Esophagus squamous epithelium (tissue), 5 donors: ENCODE measurements at regions not wholly inside any gene's neighbourhood (a gene's known extent, or its start where the extent isn't known, plus 50 kb on each side); places are given as distances from the start of the nearest gene placed in this dataset.
A peak's percentile ranks its signal among the peaks of the same experiment; 100 is the strongest.

ENCODE experiments used
- DNase-seq: peaks from one replicate; lab custom pipeline; 2025; lab: John Stamatoyannopoulos, UW
- H3K27ac ChIP-seq, 4 donors: fragments of 200-600 bp; sonication (generic); one replicate each; pipeline ENCODE4 v1.5.1; 2016 to 2019; ENCODE audit warnings: mild to moderate bottlenecking in 1 of 4
- H3K27me3 ChIP-seq, 4 donors: fragments of 200-600 bp; sonication (generic); 1 replicate in 3 of 4; 2 replicates in 1 of 4; pipeline versions ENCODE4 v1.5.1 to v1.6.0; 2017 to 2021; ENCODE audit warnings: antibody characterized with exemption in 1 of 4
- H3K36me3 ChIP-seq, 3 donors: fragments of 200-600 bp; sonication (generic); one replicate each; pipeline ENCODE4 v1.5.1; 2016 to 2019
- H3K4me1 ChIP-seq, 3 donors: fragments of 200-600 bp; sonication (generic); one replicate each; pipeline ENCODE4 v1.5.1; 2017 to 2019
- H3K4me3 ChIP-seq, 4 donors: fragments of 200-600 bp; sonication (generic); 1 replicate in 3 of 4; 2 replicates in 1 of 4; pipeline ENCODE4 v1.5.1; 2016 to 2019; ENCODE audit warnings: mild to moderate bottlenecking in 2 of 4, moderate library complexity in 1 of 4
- H3K9me3 ChIP-seq, 3 donors: fragments of 200-600 bp; sonication (generic); one replicate each; pipeline ENCODE4 v1.5.1; 2016 to 2019
- POLR2A ChIP-seq, 4 donors: fragments of 450-650 bp; IDR thresholded peaks; one replicate each; pipeline ENCODE4 v1.6.1; 2017; ENCODE audit warnings: antibody characterized with exemption in 4 of 4, mild to moderate bottlenecking in 4 of 4, moderate library complexity in 3 of 4
- WGBS, 2 donors: methylation state at CpG; one replicate each; pipeline ENCODE4 v1.1.5; 2018; 5-methylcytosine and 5-hydroxymethylcytosine counted together
- intact Hi-C: fragments of 100-400 bp; cut with DNase I; formaldehyde crosslinking; loops from one replicate; pipeline ENCODE4 v1.15.0; 2022
- TF ChIP-seq, protein P1 (sequence below), 6 experiments: fragments of 450-650 bp in 4 of 6; fragments of 200-600 bp in 2 of 6; sonication (generic) in 2 of 6; IDR thresholded peaks; one replicate each; pipeline ENCODE4 v1.5.1; 2016 to 2019; ENCODE audit warnings: antibody characterized with exemption in 6 of 6, mild to moderate bottlenecking in 4 of 6, moderate library complexity in 4 of 6
- donor health status: DM: yes; HTN: yes; CAD: no.

DNA sequence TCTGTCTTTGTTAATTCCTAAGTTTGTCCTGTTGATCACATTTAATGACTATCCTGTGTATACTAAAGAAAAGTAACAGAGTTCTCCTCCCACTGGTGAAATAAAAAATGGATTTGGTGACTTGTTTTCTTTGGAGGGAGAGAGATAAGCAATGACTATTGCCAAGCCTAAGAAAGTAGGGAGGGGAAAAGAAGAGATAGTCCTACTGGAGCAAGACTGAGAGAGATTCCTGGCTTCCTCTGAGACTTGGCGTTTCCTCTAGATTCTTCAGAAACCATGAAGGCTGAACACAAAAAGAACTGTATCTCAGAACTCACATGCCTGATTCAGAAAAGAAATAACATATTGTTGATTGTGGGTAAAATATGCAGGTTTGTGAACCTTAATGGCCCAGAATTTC is 406.5 kb downstream of the FOXO1 start:
- TF ChIP-seq, protein P1, sequence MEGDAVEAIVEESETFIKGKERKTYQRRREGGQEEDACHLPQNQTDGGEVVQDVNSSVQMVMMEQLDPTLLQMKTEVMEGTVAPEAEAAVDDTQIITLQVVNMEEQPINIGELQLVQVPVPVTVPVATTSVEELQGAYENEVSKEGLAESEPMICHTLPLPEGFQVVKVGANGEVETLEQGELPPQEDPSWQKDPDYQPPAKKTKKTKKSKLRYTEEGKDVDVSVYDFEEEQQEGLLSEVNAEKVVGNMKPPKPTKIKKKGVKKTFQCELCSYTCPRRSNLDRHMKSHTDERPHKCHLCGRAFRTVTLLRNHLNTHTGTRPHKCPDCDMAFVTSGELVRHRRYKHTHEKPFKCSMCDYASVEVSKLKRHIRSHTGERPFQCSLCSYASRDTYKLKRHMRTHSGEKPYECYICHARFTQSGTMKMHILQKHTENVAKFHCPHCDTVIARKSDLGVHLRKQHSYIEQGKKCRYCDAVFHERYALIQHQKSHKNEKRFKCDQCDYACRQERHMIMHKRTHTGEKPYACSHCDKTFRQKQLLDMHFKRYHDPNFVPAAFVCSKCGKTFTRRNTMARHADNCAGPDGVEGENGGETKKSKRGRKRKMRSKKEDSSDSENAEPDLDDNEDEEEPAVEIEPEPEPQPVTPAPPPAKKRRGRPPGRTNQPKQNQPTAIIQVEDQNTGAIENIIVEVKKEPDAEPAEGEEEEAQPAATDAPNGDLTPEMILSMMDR (IDR thresholded peaks at IDR 0.05), result no peak
- WGBS, 2 donors, result 47 to 71% methylated on average over 1 of the region's 1 CpG
- H3K4me3 ChIP-seq, result no peak overlapping the region
- H3K4me1 ChIP-seq, result peaks cover 0 to 3% (median 0%) of the 10 kb centered on the region in 3 donors
- intact Hi-C loops, result no loop called here
- H3K36me3 ChIP-seq, result no peaks in the 10 kb centered on the region
- DNase-seq, result no peak
- H3K27ac ChIP-seq, result peak overlapping the region in 3 of 4 donors; percentile 31 to 56 (median 53)
- H3K27me3 ChIP-seq, result no peaks in the 10 kb centered on the region
- no peaks in the 10 kb centered on the region for H3K9me3 ChIP-seq

DNA sequence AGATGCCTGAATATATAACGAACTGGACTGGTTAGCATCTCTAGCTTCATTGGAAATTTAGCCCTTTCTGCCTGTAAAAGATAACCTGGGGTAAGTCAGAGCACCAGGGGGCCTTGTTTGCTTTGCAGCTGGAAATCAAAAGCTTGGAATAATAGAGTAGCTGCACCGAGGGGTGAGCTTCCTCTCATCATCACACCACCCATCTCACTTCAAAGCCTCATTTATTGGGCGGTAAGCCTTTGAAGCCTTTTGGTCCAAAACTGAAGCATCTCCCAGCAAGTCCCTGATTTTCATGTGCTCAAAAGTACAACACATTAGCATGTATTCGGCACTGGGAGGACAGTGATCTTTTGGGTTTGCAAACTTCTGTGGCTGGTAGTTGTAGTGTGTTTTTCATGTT is 405.1 kb downstream of the FOXO1 start:
- DNase-seq, result no peak
- Histone ChIP-seq H3K4me1 (peaks cover 0 to 3% (median 0%) of the 10 kb centered on the region in 3 donors), H3K36me3 (no peaks in the 10 kb centered on the region), H3K4me3 (no peak overlapping the region), H3K9me3 (no peaks in the 10 kb centered on the region), H3K27me3 (no peaks in the 10 kb centered on the region), H3K27ac (no peak overlapping the region)
- 74 to 90% methylated on average over 4 of the region's 4 CpGs for WGBS, 2 donors
- intact Hi-C loops, result no loop called here
- TF ChIP-seq, protein P1 (IDR thresholded peaks at IDR 0.05), result no peak
- no peak for TF ChIP-seq POLR2A (IDR thresholded peaks at IDR 0.05)

DNA sequence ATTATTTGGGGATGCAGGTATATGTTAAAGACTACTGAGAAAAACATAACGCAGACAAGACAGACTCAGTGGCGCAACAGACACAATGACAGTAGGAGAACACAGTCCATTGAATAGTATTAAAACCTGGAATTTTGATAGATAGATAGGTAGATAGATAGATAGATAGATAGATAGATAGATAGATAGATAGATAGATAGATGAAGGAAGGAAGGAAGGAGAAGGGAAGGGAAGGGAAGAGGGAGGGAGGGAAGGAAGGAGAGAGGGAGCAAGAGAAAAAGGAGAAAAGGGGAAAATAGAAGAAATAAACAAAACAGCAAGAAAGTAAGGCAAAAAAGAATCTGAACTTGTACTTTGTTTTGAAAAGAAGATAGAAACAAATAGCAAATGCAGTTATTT is 404.5 kb downstream of the FOXO1 start:
- Histone ChIP-seq H3K27me3 (no peaks in the 10 kb centered on the region), H3K9me3 (no peaks in the 10 kb centered on the region), H3K36me3 (no peaks in the 10 kb centered on the region), H3K27ac (no peak overlapping the region), H3K4me1 (peaks cover 0 to 3% (median 0%) of the 10 kb centered on the region in 3 donors), H3K4me3 (no peak overlapping the region)
- intact Hi-C loops, result no loop called here
- WGBS, 2 donors, result 96 to 97% methylated on average over 2 of the region's 2 CpGs
- DNase-seq, result no peak
- no peak for TF ChIP-seq POLR2A (IDR thresholded peaks at IDR 0.05)
- TF ChIP-seq, protein P1 (IDR thresholded peaks at IDR 0.05), result no peak

DNA sequence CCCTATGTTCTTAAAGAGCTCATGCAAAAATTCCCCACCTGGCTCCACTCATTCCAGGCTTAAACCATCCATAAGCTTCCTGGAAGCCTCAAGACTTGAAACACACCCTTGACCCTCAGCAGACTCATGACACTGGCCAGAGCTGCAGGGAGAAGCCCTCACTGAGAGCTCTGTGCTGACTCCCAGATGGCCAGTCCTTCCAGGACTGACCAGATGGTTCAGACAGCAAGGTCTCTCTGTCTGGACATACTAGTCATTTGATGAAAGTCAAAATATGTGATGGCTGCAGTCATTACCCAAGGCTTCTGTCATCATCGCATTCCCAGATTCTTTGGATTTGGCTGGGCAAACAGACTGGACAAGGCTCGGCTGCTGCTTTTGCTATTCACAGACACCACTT is 397.4 kb downstream of the FOXO1 start:
- WGBS, 2 donors, result 95% methylated on average over 2 of the region's 2 CpGs; no CpG with 5 or more reads in 1 of the 2 donors
- TF ChIP-seq, protein P1 (IDR thresholded peaks at IDR 0.05), result no peak
- TF ChIP-seq POLR2A (IDR thresholded peaks at IDR 0.05), result no peak
- peak overlapping the region in 2 of 4 donors; percentile 34 to 47 for H3K27ac ChIP-seq
- H3K9me3 ChIP-seq, result no peaks in the 10 kb centered on the region
- intact Hi-C loops, result no loop called here
- no peaks in the 10 kb centered on the region for H3K36me3 ChIP-seq
- no peak overlapping the region for H3K4me3 ChIP-seq
- no peak for DNase-seq
- H3K4me1 ChIP-seq, result peaks cover 21 to 34% (median 22%) of the 10 kb centered on the region in 3 donors
- H3K27me3 ChIP-seq, result no peaks in the 10 kb centered on the region

DNA sequence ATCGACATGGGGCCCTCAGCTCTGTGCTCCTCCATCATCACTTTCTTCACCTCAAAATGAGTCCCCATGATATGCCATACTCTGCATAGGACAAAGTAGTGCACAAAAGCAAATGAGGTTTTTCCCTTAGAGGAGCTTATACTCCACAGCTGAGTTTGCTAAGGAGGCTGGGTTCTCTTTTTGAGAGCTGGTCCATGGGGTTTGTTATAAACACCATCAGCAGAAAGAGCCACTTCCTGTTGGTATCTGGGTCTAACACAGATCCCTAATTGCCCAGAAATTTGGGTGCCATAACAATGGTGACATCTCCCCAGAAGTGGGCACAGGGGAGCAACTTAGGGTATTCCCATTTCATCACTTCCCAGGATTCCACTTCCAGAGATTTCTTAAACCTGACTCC is 395.7 kb downstream of the FOXO1 start:
- TF ChIP-seq, protein P1 (IDR thresholded peaks at IDR 0.05), result no peak
- no peak for TF ChIP-seq POLR2A (IDR thresholded peaks at IDR 0.05)
- intact Hi-C loops, result no loop called here
- WGBS, 2 donors, result 89 to 100% methylated on average over 1 of the region's 1 CpG

More for the DNA sequence above, 395.7 kb downstream of the FOXO1 start:
- no peak for DNase-seq
- H3K4me1 ChIP-seq, result peaks cover 21 to 34% (median 22%) of the 10 kb centered on the region in 3 donors
- no peaks in the 10 kb centered on the region for H3K9me3 ChIP-seq
- no peaks in the 10 kb centered on the region for H3K36me3 ChIP-seq
- H3K27me3 ChIP-seq, result no peaks in the 10 kb centered on the region
- no peak overlapping the region for H3K4me3 ChIP-seq
- H3K27ac ChIP-seq, result peak overlapping the region in 3 of 4 donors; percentile 80 to 88 (median 83)
